ENCODE measurements at regions not wholly inside any gene's neighbourhood (a gene's known extent, or its start where the extent isn't known, plus 50 kb on each side); places are given as distances from the start of the nearest gene placed in this dataset.
"Not testable (repeated sequence)": the region's sequence is repeated elsewhere in the genome, so short reads cannot be mapped to it uniquely, and the experiment has no call there.

- H3K9me3 ChIP-seq (ENCODE audit: control insufficient read depth, insufficient read depth, low read depth, low read length); POLR2A ChIA-PET; H3K4me1 ChIP-seq (ENCODE audit: control insufficient read depth, insufficient read depth, low read length); CTCF ChIA-PET; H3K27ac ChIP-seq (ENCODE audit: extremely low read depth, low read depth, low read length); H3K4me3 ChIP-seq (ENCODE audit: low read depth, low read length); H3K36me3 ChIP-seq (ENCODE audit: control insufficient read depth in 2 of 2, insufficient read depth in 1 of 2, low read length in 2 of 2): not testable (repeated sequence)
- TF ChIP-seq ZNF610 (tag by site-specific recombination; IDR thresholded peaks at IDR 0.05; ENCODE audit: borderline replicate concordance): peak; percentile 98
These were observed 284.4 kb upstream of the AUTS2 start for GRCh38 chr7:69313852-69314251.

- Histone ChIP-seq H3K36me3 (ENCODE audit: control insufficient read depth in 2 of 2, insufficient read depth in 1 of 2, low read length in 2 of 2) (no peaks in the 10 kb centered on the region), H3K4me3 (ENCODE audit: low read depth, low read length) (no peak overlapping the region), H3K27ac (ENCODE audit: extremely low read depth, low read depth, low read length) (no peak overlapping the region), H3K9me3 (ENCODE audit: control insufficient read depth, insufficient read depth, low read depth, low read length) (no peaks in the 10 kb centered on the region), H3K4me1 (ENCODE audit: control insufficient read depth, insufficient read depth, low read length) (no peaks in the 10 kb centered on the region)
- 0 out of 2 replicates have a peak, but pooled peaks have one; percentile 13 for TF ChIP-seq TRIM28 (IDR thresholded peaks at IDR 0.05; ENCODE audit: borderline replicate concordance, low read length)
- TF ChIP-seq ZNF555 (tag by site-specific recombination; conservative IDR thresholded peaks at IDR 0.05): no peak
- ChIA-PET CTCF (no interaction called here), POLR2A (no interaction called here)
These were observed 279.5 kb upstream of the AUTS2 start for GRCh38 chr7:69318794-69319193.

GRCh38 chr7:69328516-69328915 is 269.8 kb upstream of the AUTS2 start:
- H3K9me3 ChIP-seq (ENCODE audit: control insufficient read depth, insufficient read depth, low read depth, low read length): no peaks in the 10 kb centered on the region
- no peak overlapping the region for H3K27ac ChIP-seq (ENCODE audit: extremely low read depth, low read depth, low read length)
- no peak overlapping the region for H3K4me3 ChIP-seq (ENCODE audit: low read depth, low read length)
- TF ChIP-seq ZFP3 (tag by site-specific recombination; IDR thresholded peaks at IDR 0.05; ENCODE audit: low read depth): no peak
- no peak for TF ChIP-seq ZNF837 (tag by site-specific recombination; IDR thresholded peaks at IDR 0.05)
- TF ChIP-seq ZNF664 (tag by site-specific recombination; IDR thresholded peaks at IDR 0.05): no peak
- TF ChIP-seq ZNF561 (tag by site-specific recombination; IDR thresholded peaks at IDR 0.05; ENCODE audit: borderline replicate concordance): no peak
- no peak for TF ChIP-seq SETDB1 (IDR thresholded peaks at IDR 0.05; ENCODE audit: insufficient read length, low read length)
- no peaks in the 10 kb centered on the region for H3K4me1 ChIP-seq (ENCODE audit: control insufficient read depth, insufficient read depth, low read length)
- no peaks in the 10 kb centered on the region for H3K36me3 ChIP-seq (ENCODE audit: control insufficient read depth in 2 of 2, insufficient read depth in 1 of 2, low read length in 2 of 2)
- POLR2A ChIA-PET: no interaction called here
- CTCF ChIA-PET: no interaction called here

- POLR2A ChIA-PET: no interaction called here
- Histone ChIP-seq H3K27ac (ENCODE audit: extremely low read depth, low read depth, low read length) (no peak overlapping the region), H3K9me3 (ENCODE audit: control insufficient read depth, insufficient read depth, low read depth, low read length) (no peaks in the 10 kb centered on the region), H3K36me3 (ENCODE audit: control insufficient read depth in 2 of 2, insufficient read depth in 1 of 2, low read length in 2 of 2) (no peaks in the 10 kb centered on the region), H3K4me1 (ENCODE audit: control insufficient read depth, insufficient read depth, low read length) (no peaks in the 10 kb centered on the region), H3K4me3 (ENCODE audit: low read depth, low read length) (no peak overlapping the region)
- CTCF ChIA-PET: interaction anchor here (0.6 to 0.8 kb wide), 3 partner anchors 11 to 60 kb away, joined by 4 to 6 read pairs (median 5); no protein-coding TSS in a partner anchor
- TF ChIP-seq TRIM28 (IDR thresholded peaks at IDR 0.05; ENCODE audit: borderline replicate concordance, low read length) (no peak), ZNF311 (tag by site-specific recombination; IDR thresholded peaks at IDR 0.05; ENCODE audit: borderline replicate concordance) (no peak), HOXD13 (CRISPR knock-in tag; IDR thresholded peaks at IDR 0.05; ENCODE audit: borderline replicate concordance) (no peak), YY2 (tag by site-specific recombination; IDR thresholded peaks at IDR 0.05) (no peak), EGR2 (tag by site-specific recombination; IDR thresholded peaks at IDR 0.05; ENCODE audit: low read depth) (no peak), ZNF776 (tag by site-specific recombination; IDR thresholded peaks at IDR 0.05; ENCODE audit: borderline replicate concordance) (no peak), ZFP41 (tag by site-specific recombination; IDR thresholded peaks at IDR 0.05; ENCODE audit: borderline replicate concordance) (no peak), ZNF2 (tag by site-specific recombination; IDR thresholded peaks at IDR 0.05) (no peak), GLIS2 (tag by site-specific recombination; IDR thresholded peaks at IDR 0.05) (no peak), HIC1 (tag by site-specific recombination; IDR thresholded peaks at IDR 0.05) (no peak), ZNF148 (tag by site-specific recombination; IDR thresholded peaks at IDR 0.05; ENCODE audit: borderline replicate concordance) (no peak), ZBTB10 (tag by site-specific recombination; IDR thresholded peaks at IDR 0.05) (no peak), ZFP3 (tag by site-specific recombination; IDR thresholded peaks at IDR 0.05; ENCODE audit: low read depth) (no peak)
These were observed 263.6 kb upstream of the AUTS2 start for GRCh38 chr7:69334701-69335100.

Measured in HEK293 (cell line).